Stimulated activated CD8-positive, alpha-beta memory T cell treated with anti-CD3 and anti-CD28 coated beads, Interleukin-15, amount 100 ng/mL, for 48 hours (primary cell): ENCODE measurements at regions not wholly inside any gene's neighbourhood (a gene's known extent, or its start where the extent isn't known, plus 50 kb on each side); places are given as distances from the start of the nearest gene placed in this dataset.

ENCODE experiments used
- DNase-seq, 2 donors: peaks; one replicate each; pipeline ENCODE4 v3.0.0-alpha.2; 2020; ENCODE audit warnings: low read depth in 2 of 2

GRCh38 chr5:68798877-68799843 lies 294.7 kb upstream of the SLC30A5 start:
- no peak for DNase-seq

GRCh38 chr5:68802430-68802829 lies 291.4 kb upstream of the SLC30A5 start:
- DNase-seq = no peak

GRCh38 chr5:68803881-68804319 lies 289.9 kb upstream of the SLC30A5 start:
- no peak for DNase-seq

GRCh38 chr5:68804343-68804742 lies 289.5 kb upstream of the SLC30A5 start:
- DNase-seq = no peak

GRCh38 chr5:68805444-68805843 lies 288.4 kb upstream of the SLC30A5 start:
- DNase-seq = no peak

GRCh38 chr5:68817632-68818031 lies 276.2 kb upstream of the SLC30A5 start:
- no peak for DNase-seq

- no peak for DNase-seq
Observed at GRCh38 chr5:68818057-68818695, 275.6 kb upstream of the SLC30A5 start.

GRCh38 chr5:68818870-68819269 lies 274.9 kb upstream of the SLC30A5 start:
- no peak for DNase-seq

GRCh38 chr5:68821056-68821455 lies 272.8 kb upstream of the SLC30A5 start:
- no peak for DNase-seq

GRCh38 chr5:68822796-68823195 lies 271.0 kb upstream of the SLC30A5 start:
- DNase-seq = no peak

- no peak for DNase-seq
Observed at GRCh38 chr5:68823301-68823700, 270.5 kb upstream of the SLC30A5 start.

- DNase-seq = no peak
Observed at GRCh38 chr5:68830377-68830898, 263.4 kb upstream of the SLC30A5 start.

GRCh38 chr5:68834491-68834981 lies 259.3 kb upstream of the SLC30A5 start:
- DNase-seq = no peak

- DNase-seq = no peak
Observed at GRCh38 chr5:68838157-68838718, 255.6 kb upstream of the SLC30A5 start.

- no peak for DNase-seq
Observed at GRCh38 chr5:68839019-68839552, 254.7 kb upstream of the SLC30A5 start.

- DNase-seq = no peak
Observed at GRCh38 chr5:68843624-68844364, 250.0 kb upstream of the SLC30A5 start.

- DNase-seq = no peak
Observed at GRCh38 chr5:68845131-68845530, 248.7 kb upstream of the SLC30A5 start.

- DNase-seq = no peak
Observed at GRCh38 chr5:68846828-68847227, 247.0 kb upstream of the SLC30A5 start.

- no peak for DNase-seq
Observed at GRCh38 chr5:68848091-68848490, 245.7 kb upstream of the SLC30A5 start.

- DNase-seq = no peak
Observed at GRCh38 chr5:68849103-68849502, 244.7 kb upstream of the SLC30A5 start.

- no peak for DNase-seq
Observed at GRCh38 chr5:68849906-68850305, 243.9 kb upstream of the SLC30A5 start.
